ENCODE measurements at regions not wholly inside any gene's neighbourhood (a gene's known extent, or its start where the extent isn't known, plus 50 kb on each side); places are given as distances from the start of the nearest gene placed in this dataset.

DNA sequence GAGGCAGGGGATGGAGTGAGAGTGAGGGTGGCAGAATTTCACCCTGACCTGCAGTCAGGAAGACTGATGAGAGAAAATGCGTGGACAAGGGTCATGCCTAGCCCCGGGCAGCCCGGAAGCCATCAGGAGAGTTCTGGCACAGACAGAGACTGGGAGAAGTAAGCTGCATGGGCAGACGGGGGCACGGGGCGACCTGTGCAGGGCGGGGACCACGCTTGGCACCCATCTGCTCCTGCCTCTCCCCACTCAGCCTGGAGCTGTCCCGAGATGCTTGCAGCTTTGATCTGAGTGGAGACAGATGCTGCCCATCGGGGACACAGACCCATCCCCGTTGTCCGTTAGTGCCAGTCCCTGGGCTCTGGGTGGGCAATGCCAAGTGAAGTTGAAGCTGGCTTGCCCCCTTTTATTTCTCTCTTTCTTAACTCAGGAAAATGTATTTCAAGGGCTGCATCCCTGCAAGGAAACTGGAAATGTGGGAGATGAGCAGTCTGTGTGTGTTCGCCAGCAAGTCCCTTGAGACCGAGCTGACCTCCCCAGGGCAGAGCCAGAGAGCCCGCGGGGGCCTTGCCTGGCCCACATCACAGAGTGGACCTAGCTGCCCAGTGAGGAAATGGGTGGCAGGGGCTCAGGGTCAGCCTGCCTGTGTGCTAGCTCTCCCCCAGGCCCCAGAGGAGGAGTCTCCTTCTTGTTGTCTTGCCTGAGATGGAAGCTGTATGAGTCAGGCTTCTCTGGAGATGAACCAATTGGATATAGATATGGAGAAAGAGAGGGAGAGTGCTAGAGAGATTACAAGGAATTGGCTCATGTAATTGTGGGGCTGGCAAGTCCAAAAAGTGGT lies 121.3 kb upstream of the C1orf174 start:
- Histone ChIP-seq H3K27ac (ENCODE audit: low read depth, low read length) (peak overlapping the region; percentile 10; the same call in 1 of the 2 replicates), H3K4me2 (ENCODE audit: low read length) (no peak overlapping the region), H3K36me3 (ENCODE audit: control insufficient read depth, low read length) (peaks cover 66% of the 10 kb centered on the region), H3K27me3 (ENCODE audit: control insufficient read depth, low read length) (no peaks in the 10 kb centered on the region), H3K9me2 (replicated peaks; ENCODE audit: control insufficient read depth, low read length) (no peaks in the 10 kb centered on the region), H3F3A (ENCODE audit: control insufficient read depth, insufficient read depth) (peaks cover 23% of the 10 kb centered on the region), H3K4me1 (ENCODE audit: control insufficient read depth, low read length) (peaks cover 92% of the 10 kb centered on the region), H4K20me1 (ENCODE audit: control insufficient read depth, insufficient read depth, low read depth, low read length) (no peaks in the 10 kb centered on the region), H3K4me3 (ENCODE audit: low read length) (no peak overlapping the region), H3K79me2 (ENCODE audit: control insufficient read depth, low read length) (peaks cover 18% of the 10 kb centered on the region), H3K9me3 (ENCODE audit: control insufficient read depth, insufficient read depth, low read length) (no peaks in the 10 kb centered on the region)
- no peak for TF ChIP-seq EZH2phosphoT487 (IDR thresholded peaks at IDR 0.05; ENCODE audit: borderline replicate concordance, low read length)
- TF ChIP-seq, protein P1, sequence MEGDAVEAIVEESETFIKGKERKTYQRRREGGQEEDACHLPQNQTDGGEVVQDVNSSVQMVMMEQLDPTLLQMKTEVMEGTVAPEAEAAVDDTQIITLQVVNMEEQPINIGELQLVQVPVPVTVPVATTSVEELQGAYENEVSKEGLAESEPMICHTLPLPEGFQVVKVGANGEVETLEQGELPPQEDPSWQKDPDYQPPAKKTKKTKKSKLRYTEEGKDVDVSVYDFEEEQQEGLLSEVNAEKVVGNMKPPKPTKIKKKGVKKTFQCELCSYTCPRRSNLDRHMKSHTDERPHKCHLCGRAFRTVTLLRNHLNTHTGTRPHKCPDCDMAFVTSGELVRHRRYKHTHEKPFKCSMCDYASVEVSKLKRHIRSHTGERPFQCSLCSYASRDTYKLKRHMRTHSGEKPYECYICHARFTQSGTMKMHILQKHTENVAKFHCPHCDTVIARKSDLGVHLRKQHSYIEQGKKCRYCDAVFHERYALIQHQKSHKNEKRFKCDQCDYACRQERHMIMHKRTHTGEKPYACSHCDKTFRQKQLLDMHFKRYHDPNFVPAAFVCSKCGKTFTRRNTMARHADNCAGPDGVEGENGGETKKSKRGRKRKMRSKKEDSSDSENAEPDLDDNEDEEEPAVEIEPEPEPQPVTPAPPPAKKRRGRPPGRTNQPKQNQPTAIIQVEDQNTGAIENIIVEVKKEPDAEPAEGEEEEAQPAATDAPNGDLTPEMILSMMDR (IDR thresholded peaks at IDR 0.05; ENCODE audit: low read depth, low read length, poor library complexity, severe bottlenecking), result no peak

DNA sequence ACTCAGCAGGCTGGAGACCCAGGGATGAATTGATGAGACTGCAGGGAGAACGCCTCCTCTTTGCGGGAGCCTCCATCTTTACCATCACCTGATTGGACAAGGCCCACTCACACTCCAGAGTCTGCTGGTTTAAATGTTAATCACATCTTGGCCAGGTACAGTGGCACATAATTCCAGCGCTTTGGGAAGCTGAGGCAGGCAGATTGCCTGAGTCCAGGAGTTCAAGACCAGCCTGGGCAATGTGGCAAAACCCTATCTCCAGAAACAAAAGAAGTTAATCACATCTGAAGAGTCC lies 121.8 kb upstream of the C1orf174 start:
- Histone ChIP-seq H3K36me3 (ENCODE audit: control insufficient read depth, low read length) (peaks cover 68% of the 10 kb centered on the region), H3F3A (ENCODE audit: control insufficient read depth, insufficient read depth) (peaks cover 23% of the 10 kb centered on the region), H3K79me2 (ENCODE audit: control insufficient read depth, low read length) (peaks cover 22% of the 10 kb centered on the region), H4K20me1 (ENCODE audit: control insufficient read depth, insufficient read depth, low read depth, low read length) (no peaks in the 10 kb centered on the region), H3K4me3 (ENCODE audit: low read length) (no peak overlapping the region), H3K4me1 (ENCODE audit: control insufficient read depth, low read length) (peaks cover 94% of the 10 kb centered on the region), H3K4me2 (ENCODE audit: low read length) (no peak overlapping the region), H3K9me2 (replicated peaks; ENCODE audit: control insufficient read depth, low read length) (no peaks in the 10 kb centered on the region), H3K27me3 (ENCODE audit: control insufficient read depth, low read length) (no peaks in the 10 kb centered on the region), H3K27ac (ENCODE audit: low read depth, low read length) (no peak overlapping the region), H3K9me3 (ENCODE audit: control insufficient read depth, insufficient read depth, low read length) (no peaks in the 10 kb centered on the region)
- TF ChIP-seq, protein P1 (IDR thresholded peaks at IDR 0.05; ENCODE audit: low read depth, low read length, poor library complexity, severe bottlenecking), result no peak
- no peak for TF ChIP-seq EZH2phosphoT487 (IDR thresholded peaks at IDR 0.05; ENCODE audit: borderline replicate concordance, low read length)

DNA sequence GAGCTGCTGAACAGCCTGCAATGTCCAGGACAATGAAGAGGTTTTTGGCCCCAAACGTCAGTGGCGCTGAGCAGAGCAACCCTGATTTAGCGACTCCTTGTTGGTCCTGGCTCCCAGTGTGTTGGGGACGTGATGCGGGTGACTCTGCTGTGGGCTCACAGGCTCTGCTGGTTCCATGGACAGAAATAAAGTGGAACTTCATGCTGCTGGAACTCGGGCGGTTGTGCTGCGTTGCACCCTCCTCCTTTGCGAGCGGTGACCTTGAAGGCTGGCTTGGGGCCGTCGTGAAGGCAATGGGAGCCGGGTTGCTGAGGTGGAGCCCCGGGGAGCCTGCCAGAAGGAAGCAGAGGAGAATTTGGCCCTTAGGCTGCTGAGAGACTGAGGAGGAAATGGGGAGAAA lies 122.6 kb upstream of the C1orf174 start:
- H3K9me3 ChIP-seq (ENCODE audit: control insufficient read depth, insufficient read depth, low read length), result no peaks in the 10 kb centered on the region
- no peaks in the 10 kb centered on the region for H4K20me1 ChIP-seq (ENCODE audit: control insufficient read depth, insufficient read depth, low read depth, low read length)
- TF ChIP-seq EZH2phosphoT487 (IDR thresholded peaks at IDR 0.05; ENCODE audit: borderline replicate concordance, low read length), result no peak
- TF ChIP-seq, protein P1 (IDR thresholded peaks at IDR 0.05; ENCODE audit: low read depth, low read length, poor library complexity, severe bottlenecking), result no peak
- no peak overlapping the region for H3K4me2 ChIP-seq (ENCODE audit: low read length)
- H3K36me3 ChIP-seq (ENCODE audit: control insufficient read depth, low read length), result peaks cover 74% of the 10 kb centered on the region
- peaks cover 93% of the 10 kb centered on the region for H3K4me1 ChIP-seq (ENCODE audit: control insufficient read depth, low read length)
- H3K9me2 ChIP-seq (replicated peaks; ENCODE audit: control insufficient read depth, low read length), result no peaks in the 10 kb centered on the region
- H3K27ac ChIP-seq (ENCODE audit: low read depth, low read length), result no peak overlapping the region
- peaks cover 21% of the 10 kb centered on the region for H3F3A ChIP-seq (ENCODE audit: control insufficient read depth, insufficient read depth)
- H3K27me3 ChIP-seq (ENCODE audit: control insufficient read depth, low read length), result no peaks in the 10 kb centered on the region
- H3K79me2 ChIP-seq (ENCODE audit: control insufficient read depth, low read length), result peaks cover 26% of the 10 kb centered on the region
- H3K4me3 ChIP-seq (ENCODE audit: low read length), result no peak overlapping the region

All from DOHH2 (cell line).